ENCODE measurements at regions not wholly inside any gene's neighbourhood (a gene's known extent, or its start where the extent isn't known, plus 50 kb on each side); places are given as distances from the start of the nearest gene placed in this dataset.

- TF ChIP-seq FOSL1 (IDR thresholded peaks at IDR 0.05; ENCODE audit: insufficient read depth, low read depth, low read length) (no peak), EP300 (IDR thresholded peaks at IDR 0.05; ENCODE audit: borderline replicate concordance in 1 of 2, low read depth in 2 of 2, low read length in 2 of 2) (no peak), HDAC6 (IDR thresholded peaks at IDR 0.05; ENCODE audit: low read depth, low read length) (no peak), CTCF (IDR thresholded peaks at IDR 0.05; ENCODE audit: control extremely low read depth in 1 of 3, insufficient read depth in 1 of 3, low read depth in 1 of 3, low read length in 3 of 3) (no peak), ZNF274 (IDR thresholded peaks at IDR 0.05; ENCODE audit: borderline replicate concordance, extremely low read depth, low read length) (no peak), POU5F1 (IDR thresholded peaks at IDR 0.05; ENCODE audit: low read depth, low read length) (no peak), SRF (IDR thresholded peaks at IDR 0.05; ENCODE audit: low read depth, low read length) (no peak), RAD21 (IDR thresholded peaks at IDR 0.05 in 1 of 2, conservative IDR thresholded peaks at IDR 0.05 in 1 of 2; ENCODE audit: low read depth in 2 of 2, low read length in 2 of 2) (no peak), POLR2AphosphoS5 (IDR thresholded peaks at IDR 0.05; ENCODE audit: low read depth, low read length) (no peak), POLR2A (IDR thresholded peaks at IDR 0.05; ENCODE audit: control extremely low read depth in 1 of 2, low read depth in 2 of 2, low read length in 2 of 2) (no peak), GABPA (IDR thresholded peaks at IDR 0.05; ENCODE audit: borderline replicate concordance, insufficient read depth, low read length) (no peak), SP1 (IDR thresholded peaks at IDR 0.05; ENCODE audit: low read depth, low read length) (no peak)
Measured at GRCh38 chr15:47548231-47548630, 169.1 kb upstream of the SEMA6D start.

Measured in H1 (cell line).